GM12878 (cell line): ENCODE measurements at regions not wholly inside any gene's neighbourhood (a gene's known extent, or its start where the extent isn't known, plus 50 kb on each side); places are given as distances from the start of the nearest gene placed in this dataset.

ENCODE experiments used
- ATAC-seq: fragments of 200-7000 bp; cut with Tn5 transposase; 3 replicates; pipeline ENCODE4 v1.9.1; 2020; ENCODE audit warnings: mild to moderate bottlenecking, moderate library complexity
- BruUV-seq: library from RNA; stranded (reverse); fragments of 400-500 nt; replicated peaks from 2 replicates; lab custom pipeline; 2021; lab: Mats Ljungman, UMichigan
- CTCF ChIA-PET: fragments of 300-600 bp; sonication (Branson Sonifier 250); formaldehyde crosslinking; extraction: SDS; loops from one replicate; lab custom pipeline; 2021; ENCODE audit warnings: inconsistent platforms; lab: Yijun Ruan, JAX
- POLR2A ChIA-PET: fragments of 350-600 bp; formaldehyde crosslinking; extraction: SDS; loops from one replicate; lab custom pipeline; 2021; ENCODE audit warnings: inconsistent platforms; lab: Charles Lee
- RAD21 ChIA-PET: fragments of 300-600 bp; sonication (Branson Sonifier 250); formaldehyde crosslinking; loops from one replicate; lab custom pipeline; 2023; ENCODE audit warnings: antibody characterized with exemption; ENCODE audit not compliant: unreplicated experiment; lab: Charles Lee
- SMC1A ChIA-PET: fragments of 300-600 bp; sonication (Branson Sonifier 250); formaldehyde crosslinking; loops from one replicate; lab custom pipeline; 2023; ENCODE audit not compliant: unreplicated experiment, uncharacterized antibody; lab: Charles Lee
- DNase-seq: peaks from one replicate; pipeline ENCODE4 v3.0.0-alpha.2; 2011; ENCODE audit warnings: low read depth, low spot score
- FAIRE-seq: peaks from 3 replicates; lab custom pipeline; 2011; peaks lifted over from hg19 to GRCh38; lab: Jason Lieb, UNC
- H2AFZ ChIP-seq: 2 replicates; pipeline ENCODE4 v1.6.0; 2011; ENCODE audit warnings: low read depth, low read length, control low read depth; ENCODE audit not compliant: control insufficient read depth
- H3K27ac ChIP-seq: 2 replicates; pipeline ENCODE4 v1.5.1; 2011; ENCODE audit warnings: control low read depth; ENCODE audit not compliant: control insufficient read depth, insufficient read depth
- H3K27me3 ChIP-seq, 2 experiments: replicated peaks in 1 of 2; 2 replicates each; pipeline versions ENCODE4 v1.6.0 to v1.6.1; 2011; ENCODE audit warnings: low read length in 1 of 2; ENCODE audit not compliant: control insufficient read depth in 2 of 2, insufficient read depth in 2 of 2
- H3K36me3 ChIP-seq, 2 experiments: 2 replicates each; pipeline ENCODE4 v1.5.1; 2011; ENCODE audit warnings: low read length in 1 of 2; ENCODE audit not compliant: control insufficient read depth in 2 of 2, insufficient read depth in 2 of 2
- H3K4me1 ChIP-seq: 2 replicates; pipeline ENCODE4 v1.6.1; 2011; ENCODE audit warnings: mild to moderate bottlenecking, low read length, moderate library complexity, mixed read lengths; ENCODE audit not compliant: control insufficient read depth, insufficient read depth
- H3K4me2 ChIP-seq: 2 replicates; pipeline ENCODE4 v1.6.0; 2011; ENCODE audit warnings: control low read depth; ENCODE audit not compliant: control insufficient read depth, insufficient read depth
- H3K4me3 ChIP-seq: fragments of 200-600 bp; sonication (generic); 2 replicates; pipeline ENCODE4 v1.5.1; 2016
- H3K79me2 ChIP-seq: 2 replicates; pipeline ENCODE4 v1.6.0; 2011; ENCODE audit warnings: low read length; ENCODE audit not compliant: control insufficient read depth, insufficient read depth
- H3K9ac ChIP-seq: 2 replicates; pipeline ENCODE4 v1.8.0; 2011; ENCODE audit warnings: low read length, control low read depth, mixed read lengths; ENCODE audit not compliant: control insufficient read depth, insufficient read depth
- H3K9me3 ChIP-seq: replicated peaks from 3 replicates; pipeline ENCODE4 v1.5.1; 2011; ENCODE audit warnings: mild to moderate bottlenecking, low read length; ENCODE audit not compliant: control insufficient read depth, insufficient read depth
- H4K20me1 ChIP-seq: 2 replicates; pipeline ENCODE4 v1.6.0; 2011; ENCODE audit not compliant: control insufficient read depth, insufficient read depth
- IRF4 ChIP-seq: IDR thresholded peaks from 2 replicates; pipeline ENCODE4 v1.6.1; 2011; ENCODE audit warnings: low read depth, low read length
- JUND ChIP-seq: IDR thresholded peaks from 2 replicates; pipeline ENCODE4 v1.6.1; 2012; ENCODE audit warnings: low read depth, mild to moderate bottlenecking, low read length, improper control_type of control experiment, moderate library complexity
- NFXL1 ChIP-seq: fragments of 450-650 bp; IDR thresholded peaks from 2 replicates; pipeline ENCODE4 v1.6.1; 2017; ENCODE audit warnings: antibody characterized with exemption, mild to moderate bottlenecking, borderline replicate concordance
- POLR2AphosphoS2 ChIP-seq: IDR thresholded peaks from 2 replicates; pipeline ENCODE4 v1.6.1; 2011; ENCODE audit warnings: low read depth, mild to moderate bottlenecking, low read length, improper control_type of control experiment, moderate library complexity
- RELB ChIP-seq: fragments of 450-650 bp; IDR thresholded peaks from 2 replicates; pipeline ENCODE4 v1.6.1; 2017; ENCODE audit warnings: low read depth, mild to moderate bottlenecking, moderate library complexity
- RFX5 ChIP-seq: IDR thresholded peaks from 2 replicates; pipeline ENCODE4 v1.6.1; 2011; ENCODE audit warnings: low read depth, low read length, improper control_type of control experiment
- WGBS: methylation state at CpG from one replicate; pipeline ENCODE4 v1.1.6; 2016; ENCODE audit warnings: low lambda C conversion rate; ENCODE audit not compliant: insufficient replicate concordance, insufficient coverage; ENCODE audit errors: missing lambda C conversion rate; 5-methylcytosine and 5-hydroxymethylcytosine counted together
- in situ Hi-C: fragments of 300-500 bp; cut with MboI; formaldehyde crosslinking; loops from 9 replicates; pipeline ENCODE4 v1.14.3; 2018; ENCODE audit warnings: mixed read lengths
- intact Hi-C: fragments of 100-400 bp; cut with micrococcal nuclease; formaldehyde crosslinking; loops from one replicate; pipeline ENCODE4 v1.14.2; 2022; ENCODE audit not compliant: unreplicated experiment

- no peak for FAIRE-seq
- RAD21 ChIA-PET, result no interaction called here
- Histone ChIP-seq H3K4me1 (no peaks in the 10 kb centered on the region), H3K79me2 (no peaks in the 10 kb centered on the region), H3K27ac (no peak overlapping the region), H3K9me3 (no peaks in the 10 kb centered on the region), H4K20me1 (no peaks in the 10 kb centered on the region)
- BruUV-seq, result no TSS peak
- in situ Hi-C loops, result no loop called here
- TF ChIP-seq RFX5 (no peak), POLR2AphosphoS2 (no peak), JUND (no peak), RELB (no peak), IRF4 (no peak)
- TF ChIP-seq, all 136 proteins: peak for 0
- no peak for ATAC-seq
- DNase-seq, result no peak
- SMC1A ChIA-PET, result no interaction called here
- H3K4me2 ChIP-seq, result no peak overlapping the region
- H3K4me3 ChIP-seq, result no peak overlapping the region
- intact Hi-C loops, result no loop called here
- CTCF ChIA-PET, result no interaction called here
- H3K27me3 ChIP-seq, result no peaks in the 10 kb centered on the region
- no peaks in the 10 kb centered on the region for H3K36me3 ChIP-seq
- POLR2A ChIA-PET, result interaction anchor here (0.6 kb wide), 1 partner anchor 38 kb away, joined by 3 read pairs; no protein-coding TSS in a partner anchor
- H3K9ac ChIP-seq, result no peak overlapping the region
- H2AFZ ChIP-seq, result no peak overlapping the region
- 0% methylated on average over 1 of the region's 1 CpG for WGBS
Measured at GRCh38 chr3:118080889-118081288, 953.8 kb downstream of the IGSF11 start.

GRCh38 chr3:118088696-118089095 lies 946.0 kb downstream of the IGSF11 start:
- in situ Hi-C loops (no loop called here), intact Hi-C loops (no loop called here)
- no peak overlapping the region for H2AFZ ChIP-seq
- ChIA-PET CTCF (no interaction called here), RAD21 (no interaction called here), POLR2A (no interaction called here), SMC1A (no interaction called here)
- H3K36me3 ChIP-seq, result no peaks in the 10 kb centered on the region
- no peaks in the 10 kb centered on the region for H4K20me1 ChIP-seq
- no peak overlapping the region for H3K4me2 ChIP-seq
- 6% methylated on average over 3 of the region's 3 CpGs for WGBS
- H3K27ac ChIP-seq, result no peak overlapping the region
- no peak for TF ChIP-seq NFXL1
- no peak overlapping the region for H3K4me3 ChIP-seq
- FAIRE-seq, result no peak
- ATAC-seq, result no peak
- no peaks in the 10 kb centered on the region for H3K79me2 ChIP-seq
- H3K27me3 ChIP-seq, result no peaks in the 10 kb centered on the region
- H3K9ac ChIP-seq, result no peak overlapping the region
- H3K9me3 ChIP-seq, result no peaks in the 10 kb centered on the region; the same call in 2 of the 3 replicates
- no TSS peak for BruUV-seq
- no peaks in the 10 kb centered on the region for H3K4me1 ChIP-seq
- DNase-seq, result no peak
